HG03159 (cell line): ENCODE measurements at regions not wholly inside any gene's neighbourhood (a gene's known extent, or its start where the extent isn't known, plus 50 kb on each side); places are given as distances from the start of the nearest gene placed in this dataset.

Source experiments
- ATAC-seq: cut with Tn5 transposase; IDR thresholded peaks from one replicate; pipeline ENCODE4 v1.9.1; 2021; ENCODE audit warnings: mild to moderate bottlenecking, moderate library complexity; ENCODE audit not compliant: unreplicated experiment

GRCh38 chr6:14721103-14721758, 524.6 kb upstream of the JARID2 start:
- ATAC-seq, result no peak

GRCh38 chr6:14722001-14722562, 523.8 kb upstream of the JARID2 start:
- ATAC-seq, result no peak

GRCh38 chr6:14722704-14723103, 523.2 kb upstream of the JARID2 start:
- ATAC-seq, result no peak

GRCh38 chr6:14723535-14724086, 522.3 kb upstream of the JARID2 start:
- no peak for ATAC-seq

- ATAC-seq, result no peak
Measured at GRCh38 chr6:14724549-14724948, 521.3 kb upstream of the JARID2 start.

GRCh38 chr6:14726816-14727493, 518.9 kb upstream of the JARID2 start:
- ATAC-seq, result no peak

GRCh38 chr6:14727494-14728395, 518.1 kb upstream of the JARID2 start:
- ATAC-seq, result no peak

GRCh38 chr6:14728396-14729024, 517.4 kb upstream of the JARID2 start:
- ATAC-seq, result no peak

- peak; percentile 51 for ATAC-seq
Measured at GRCh38 chr6:14729129-14729871, 516.6 kb upstream of the JARID2 start.

- ATAC-seq, result no peak
Measured at GRCh38 chr6:14730654-14731053, 515.2 kb upstream of the JARID2 start.

GRCh38 chr6:14731611-14732010, 514.3 kb upstream of the JARID2 start:
- no peak for ATAC-seq

- ATAC-seq, result no peak
Measured at GRCh38 chr6:14732226-14732843, 513.5 kb upstream of the JARID2 start.

- ATAC-seq, result no peak
Measured at GRCh38 chr6:14732844-14733757, 512.8 kb upstream of the JARID2 start.

- no peak for ATAC-seq
Measured at GRCh38 chr6:14734052-14734415, 511.8 kb upstream of the JARID2 start.

GRCh38 chr6:14734416-14735340, 511.2 kb upstream of the JARID2 start:
- ATAC-seq, result peak; percentile 78

- ATAC-seq, result no peak
Measured at GRCh38 chr6:14735956-14736486, 509.8 kb upstream of the JARID2 start.

GRCh38 chr6:14736554-14736953, 509.3 kb upstream of the JARID2 start:
- no peak for ATAC-seq
